ENCODE measurements at regions not wholly inside any gene's neighbourhood (a gene's known extent, or its start where the extent isn't known, plus 50 kb on each side); places are given as distances from the start of the nearest gene placed in this dataset.

DNA sequence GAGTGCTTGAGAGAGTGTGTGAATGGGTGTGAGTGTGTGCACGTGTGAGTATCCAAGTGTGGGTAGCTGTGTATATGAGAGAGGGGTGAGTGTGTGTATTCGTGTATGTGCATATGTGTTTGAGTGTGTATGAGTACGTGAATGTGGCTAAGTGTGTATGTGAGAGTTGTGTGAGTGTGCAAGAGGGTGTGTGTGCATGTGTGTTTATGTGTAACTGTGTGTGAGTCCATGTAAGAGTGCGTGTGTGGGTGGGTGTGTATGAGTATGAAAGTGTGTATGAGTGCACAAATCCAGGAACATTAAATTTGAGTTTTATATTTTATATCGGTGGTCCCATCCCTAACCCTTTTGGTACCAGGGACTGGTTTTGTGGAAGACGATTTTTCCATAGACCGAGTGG is 156.4 kb downstream of the TENT4A start:
- no peak for TF ChIP-seq FOXP2 (optimal IDR thresholded peaks at IDR 0.05; ENCODE audit: borderline replicate concordance, extremely low read depth, extremely low read length, insufficient read depth)
- TF ChIP-seq SIN3A (IDR thresholded peaks at IDR 0.05; ENCODE audit: borderline replicate concordance, insufficient read depth, low read length): no peak
- TF ChIP-seq, protein P1, sequence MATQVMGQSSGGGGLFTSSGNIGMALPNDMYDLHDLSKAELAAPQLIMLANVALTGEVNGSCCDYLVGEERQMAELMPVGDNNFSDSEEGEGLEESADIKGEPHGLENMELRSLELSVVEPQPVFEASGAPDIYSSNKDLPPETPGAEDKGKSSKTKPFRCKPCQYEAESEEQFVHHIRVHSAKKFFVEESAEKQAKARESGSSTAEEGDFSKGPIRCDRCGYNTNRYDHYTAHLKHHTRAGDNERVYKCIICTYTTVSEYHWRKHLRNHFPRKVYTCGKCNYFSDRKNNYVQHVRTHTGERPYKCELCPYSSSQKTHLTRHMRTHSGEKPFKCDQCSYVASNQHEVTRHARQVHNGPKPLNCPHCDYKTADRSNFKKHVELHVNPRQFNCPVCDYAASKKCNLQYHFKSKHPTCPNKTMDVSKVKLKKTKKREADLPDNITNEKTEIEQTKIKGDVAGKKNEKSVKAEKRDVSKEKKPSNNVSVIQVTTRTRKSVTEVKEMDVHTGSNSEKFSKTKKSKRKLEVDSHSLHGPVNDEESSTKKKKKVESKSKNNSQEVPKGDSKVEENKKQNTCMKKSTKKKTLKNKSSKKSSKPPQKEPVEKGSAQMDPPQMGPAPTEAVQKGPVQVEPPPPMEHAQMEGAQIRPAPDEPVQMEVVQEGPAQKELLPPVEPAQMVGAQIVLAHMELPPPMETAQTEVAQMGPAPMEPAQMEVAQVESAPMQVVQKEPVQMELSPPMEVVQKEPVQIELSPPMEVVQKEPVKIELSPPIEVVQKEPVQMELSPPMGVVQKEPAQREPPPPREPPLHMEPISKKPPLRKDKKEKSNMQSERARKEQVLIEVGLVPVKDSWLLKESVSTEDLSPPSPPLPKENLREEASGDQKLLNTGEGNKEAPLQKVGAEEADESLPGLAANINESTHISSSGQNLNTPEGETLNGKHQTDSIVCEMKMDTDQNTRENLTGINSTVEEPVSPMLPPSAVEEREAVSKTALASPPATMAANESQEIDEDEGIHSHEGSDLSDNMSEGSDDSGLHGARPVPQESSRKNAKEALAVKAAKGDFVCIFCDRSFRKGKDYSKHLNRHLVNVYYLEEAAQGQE (IDR thresholded peaks at IDR 0.05; ENCODE audit: insufficient read depth in 1 of 2, low read depth in 2 of 2, low read length in 2 of 2): no peak
- no peak for TF ChIP-seq POLR2AphosphoS5 (IDR thresholded peaks at IDR 0.05; ENCODE audit: low read depth, low read length)
- no peak for TF ChIP-seq TAF1 (IDR thresholded peaks at IDR 0.05; ENCODE audit: borderline replicate concordance, insufficient read depth, low read length)

DNA sequence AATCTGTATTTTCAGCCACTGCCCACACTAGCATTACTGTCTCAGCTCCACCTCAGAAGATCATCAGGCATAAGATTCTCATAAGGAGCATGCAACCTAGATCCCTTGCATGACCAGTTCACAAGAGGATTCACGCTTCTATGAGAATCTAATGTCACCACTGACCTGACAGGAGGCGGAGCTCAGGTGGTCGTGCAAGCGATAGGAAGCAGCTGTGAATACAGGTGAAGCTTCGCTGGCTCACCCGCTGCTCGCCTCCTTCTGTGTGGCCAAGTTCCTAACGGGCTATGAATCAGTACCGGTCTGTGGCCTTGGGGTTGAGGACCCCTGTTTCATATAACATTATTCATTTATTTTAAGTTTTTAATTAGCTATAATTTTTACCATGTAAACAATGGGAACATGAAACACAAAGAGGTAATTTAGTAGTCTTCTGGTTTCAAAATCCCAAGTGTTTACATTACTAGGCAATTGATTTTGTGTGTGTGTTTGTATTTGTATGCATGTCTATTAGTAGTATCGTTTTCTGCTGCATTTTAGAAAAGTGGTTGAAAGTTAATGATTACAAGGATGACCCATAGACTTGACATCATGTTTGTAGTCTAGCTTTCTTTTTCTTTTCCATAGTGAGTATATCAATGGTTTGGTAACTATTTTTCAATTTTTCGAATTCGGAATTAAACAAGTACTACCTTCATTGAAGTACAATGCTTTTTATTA is 159.4 kb downstream of the TENT4A start:
- TF ChIP-seq POLR2AphosphoS5 (IDR thresholded peaks at IDR 0.05; ENCODE audit: low read depth, low read length): no peak
- TF ChIP-seq, protein P1 (IDR thresholded peaks at IDR 0.05; ENCODE audit: insufficient read depth in 1 of 2, low read depth in 2 of 2, low read length in 2 of 2): no peak
- no peak for TF ChIP-seq SIN3A (IDR thresholded peaks at IDR 0.05; ENCODE audit: borderline replicate concordance, insufficient read depth, low read length)
- no peak for TF ChIP-seq FOXP2 (optimal IDR thresholded peaks at IDR 0.05; ENCODE audit: borderline replicate concordance, extremely low read depth, extremely low read length, insufficient read depth)
- TF ChIP-seq TAF1 (IDR thresholded peaks at IDR 0.05; ENCODE audit: borderline replicate concordance, insufficient read depth, low read length): no peak

DNA sequence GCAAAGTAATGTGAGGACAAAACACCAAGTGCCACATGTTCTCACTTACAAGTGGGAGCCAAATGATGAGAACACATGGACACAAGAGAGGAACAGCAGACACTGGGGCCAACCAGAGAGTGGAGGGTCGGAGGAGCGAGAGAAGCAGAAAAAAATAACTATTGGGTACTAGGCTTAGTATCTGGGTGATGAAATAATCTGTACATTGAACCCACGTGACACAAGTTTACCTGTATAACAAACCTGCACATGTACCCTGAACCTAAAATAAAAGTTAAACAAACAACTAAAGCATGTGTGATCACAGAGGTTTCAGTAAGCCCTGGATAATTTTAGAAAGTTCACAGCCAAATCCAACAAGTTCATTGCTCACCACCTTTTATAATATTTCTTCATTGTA is 160.1 kb downstream of the TENT4A start:
- TF ChIP-seq SIN3A (IDR thresholded peaks at IDR 0.05; ENCODE audit: borderline replicate concordance, insufficient read depth, low read length): no peak
- TF ChIP-seq TAF1 (IDR thresholded peaks at IDR 0.05; ENCODE audit: borderline replicate concordance, insufficient read depth, low read length): no peak
- TF ChIP-seq POLR2AphosphoS5 (IDR thresholded peaks at IDR 0.05; ENCODE audit: low read depth, low read length): no peak
- TF ChIP-seq, protein P1 (IDR thresholded peaks at IDR 0.05; ENCODE audit: insufficient read depth in 1 of 2, low read depth in 2 of 2, low read length in 2 of 2): no peak
- no peak for TF ChIP-seq FOXP2 (optimal IDR thresholded peaks at IDR 0.05; ENCODE audit: borderline replicate concordance, extremely low read depth, extremely low read length, insufficient read depth)

DNA sequence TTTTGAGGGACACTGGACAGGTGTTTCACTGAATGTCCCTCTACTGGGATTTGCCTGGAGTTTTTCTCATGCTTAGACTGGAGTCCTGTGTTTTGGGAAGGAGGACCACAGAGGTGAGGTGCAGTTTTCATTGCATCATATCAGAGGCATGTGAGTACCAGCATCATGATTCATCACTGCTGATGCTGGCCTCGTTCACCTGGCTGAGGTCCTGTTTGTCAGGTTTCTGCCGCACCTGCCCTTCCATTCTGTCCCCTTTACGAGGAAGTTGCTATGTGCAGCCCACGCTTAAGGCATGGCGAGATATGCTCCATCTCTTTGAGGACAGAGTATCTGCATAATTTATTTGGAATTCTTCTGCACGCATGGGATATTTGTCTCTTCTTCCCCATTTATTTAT is 162.1 kb downstream of the TENT4A start:
- TF ChIP-seq POLR2AphosphoS5 (IDR thresholded peaks at IDR 0.05; ENCODE audit: low read depth, low read length) (no peak), FOXP2 (optimal IDR thresholded peaks at IDR 0.05; ENCODE audit: borderline replicate concordance, extremely low read depth, extremely low read length, insufficient read depth) (no peak), TAF1 (IDR thresholded peaks at IDR 0.05; ENCODE audit: borderline replicate concordance, insufficient read depth, low read length) (no peak)
- TF ChIP-seq, protein P1 (IDR thresholded peaks at IDR 0.05; ENCODE audit: insufficient read depth in 1 of 2, low read depth in 2 of 2, low read length in 2 of 2): no peak
